Keratinocyte (primary cell): ENCODE measurements at regions not wholly inside any gene's neighbourhood (a gene's known extent, or its start where the extent isn't known, plus 50 kb on each side); places are given as distances from the start of the nearest gene placed in this dataset.
"Not testable (repeated sequence)": the region's sequence is repeated elsewhere in the genome, so short reads cannot be mapped to it uniquely, and the experiment has no call there.

Experiments used
- EZH2 ChIP-seq: IDR thresholded peaks from one replicate; pipeline ENCODE4 v1.6.1; 2012; ENCODE audit warnings: inconsistent platforms, mild to moderate bottlenecking, low read length, moderate library complexity
- TF ChIP-seq, protein P1 (sequence below), 3 experiments: IDR thresholded peaks in 1 of 3; conservative IDR thresholded peaks in 1 of 3; optimal IDR thresholded peaks in 1 of 3; 2 replicates in 2 of 3; 3 replicates in 1 of 3; pipeline versions ENCODE3 to v1.5.1; 2011; ENCODE audit warnings: low read length in 3 of 3, mild to moderate bottlenecking in 3 of 3, moderate library complexity in 2 of 3, control low read depth in 1 of 3, inconsistent platforms in 1 of 3; ENCODE audit not compliant: insufficient read depth in 2 of 3; ENCODE audit errors: extremely low read depth in 1 of 3

DNA sequence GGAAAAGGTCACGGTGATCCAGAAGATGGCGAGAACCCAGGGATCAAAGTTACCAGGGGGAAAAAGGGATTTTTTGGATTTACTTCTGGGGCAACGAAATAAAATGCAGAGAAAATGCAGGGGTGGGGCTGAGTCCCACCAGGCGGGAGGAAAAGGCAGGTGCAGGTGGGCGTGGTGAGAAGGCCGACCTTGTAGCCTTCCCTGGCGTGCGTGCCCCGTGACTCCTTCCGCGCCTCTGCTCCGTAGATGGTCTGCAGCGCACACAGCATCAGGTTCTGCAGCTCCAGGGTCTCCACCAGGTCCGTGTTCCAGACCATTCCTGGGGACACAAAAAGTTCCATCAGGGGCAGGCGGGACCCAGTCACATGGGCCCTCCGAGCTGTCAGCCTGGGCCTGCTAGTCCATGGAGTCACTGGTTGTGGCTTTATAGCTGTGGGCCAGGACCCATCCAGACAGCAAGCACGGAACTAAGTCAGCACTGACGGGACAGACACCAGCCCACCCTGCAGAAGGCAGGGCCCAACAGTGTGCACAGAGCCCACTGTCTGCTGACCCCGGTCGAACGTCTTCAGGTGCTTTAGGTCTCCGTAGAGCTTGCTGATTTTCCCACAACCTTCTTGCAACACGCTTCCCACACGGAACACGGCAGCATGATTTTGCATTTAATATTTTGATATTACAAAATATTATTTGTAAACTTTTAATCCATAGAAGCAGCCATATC is 52.4 kb upstream of the LPCAT1 start:
- TF ChIP-seq, protein P1, sequence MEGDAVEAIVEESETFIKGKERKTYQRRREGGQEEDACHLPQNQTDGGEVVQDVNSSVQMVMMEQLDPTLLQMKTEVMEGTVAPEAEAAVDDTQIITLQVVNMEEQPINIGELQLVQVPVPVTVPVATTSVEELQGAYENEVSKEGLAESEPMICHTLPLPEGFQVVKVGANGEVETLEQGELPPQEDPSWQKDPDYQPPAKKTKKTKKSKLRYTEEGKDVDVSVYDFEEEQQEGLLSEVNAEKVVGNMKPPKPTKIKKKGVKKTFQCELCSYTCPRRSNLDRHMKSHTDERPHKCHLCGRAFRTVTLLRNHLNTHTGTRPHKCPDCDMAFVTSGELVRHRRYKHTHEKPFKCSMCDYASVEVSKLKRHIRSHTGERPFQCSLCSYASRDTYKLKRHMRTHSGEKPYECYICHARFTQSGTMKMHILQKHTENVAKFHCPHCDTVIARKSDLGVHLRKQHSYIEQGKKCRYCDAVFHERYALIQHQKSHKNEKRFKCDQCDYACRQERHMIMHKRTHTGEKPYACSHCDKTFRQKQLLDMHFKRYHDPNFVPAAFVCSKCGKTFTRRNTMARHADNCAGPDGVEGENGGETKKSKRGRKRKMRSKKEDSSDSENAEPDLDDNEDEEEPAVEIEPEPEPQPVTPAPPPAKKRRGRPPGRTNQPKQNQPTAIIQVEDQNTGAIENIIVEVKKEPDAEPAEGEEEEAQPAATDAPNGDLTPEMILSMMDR (optimal IDR thresholded peaks at IDR 0.05 in 1 of 3, IDR thresholded peaks at IDR 0.05 in 1 of 3, conservative IDR thresholded peaks at IDR 0.05 in 1 of 3; ENCODE audit: extremely low read depth in 1 of 3, insufficient read depth in 2 of 3, low read length in 3 of 3) = not testable (repeated sequence)
- TF ChIP-seq EZH2 = not testable (repeated sequence)
